A673 (cell line): ENCODE measurements at regions not wholly inside any gene's neighbourhood (a gene's known extent, or its start where the extent isn't known, plus 50 kb on each side); places are given as distances from the start of the nearest gene placed in this dataset.

Experiments
- BruUV-seq: library from RNA; stranded (reverse); fragments of 400-500 nt; replicated peaks from 2 replicates; lab custom pipeline; 2021; lab: Mats Ljungman, UMichigan
- CTCF ChIA-PET: fragments of 300-600 bp; sonication (Branson Sonifier 250); formaldehyde crosslinking; loops from one replicate; lab custom pipeline; 2022; ENCODE audit warnings: antibody characterized with exemption; lab: Charles Lee
- POLR2A ChIA-PET: fragments of 300-600 bp; sonication (Branson Sonifier 250); formaldehyde crosslinking; loops from one replicate; lab custom pipeline; 2022; ENCODE audit warnings: antibody characterized with exemption; ENCODE audit not compliant: low non-redundant PET; lab: Charles Lee
- DNase-seq: peaks from one replicate; pipeline ENCODE4 v3.0.0-alpha.2; 2015; ENCODE audit warnings: low spot score
- H3K27ac ChIP-seq: fragments of 200-600 bp; sonication (generic); 2 replicates; pipeline ENCODE4 v1.5.1; 2016; ENCODE audit warnings: mixed run types, low read depth, mild to moderate bottlenecking, mixed read lengths, antibody characterized with exemption, low read length; ENCODE audit not compliant: poor library complexity, severe bottlenecking
- H3K27me3 ChIP-seq: fragments of 200-600 bp; sonication (generic); replicated peaks from 2 replicates; pipeline ENCODE4 v1.6.1; 2017; ENCODE audit warnings: mixed run types, low read depth, mild to moderate bottlenecking, mixed read lengths, antibody characterized with exemption, low read length; ENCODE audit not compliant: insufficient read depth, poor library complexity
- H3K36me3 ChIP-seq: fragments of 200-600 bp; sonication (generic); 2 replicates; pipeline ENCODE4 v1.6.1; 2016; ENCODE audit warnings: mixed run types, mild to moderate bottlenecking, mixed read lengths, antibody characterized with exemption, low read length; ENCODE audit not compliant: insufficient read depth, poor library complexity, severe bottlenecking
- H3K4me1 ChIP-seq: fragments of 200-600 bp; sonication (generic); 2 replicates; pipeline ENCODE4 v1.6.1; 2017; ENCODE audit warnings: mixed run types, mild to moderate bottlenecking, mixed read lengths, antibody characterized with exemption, low read length; ENCODE audit not compliant: insufficient read depth, poor library complexity, severe bottlenecking
- H3K4me3 ChIP-seq: fragments of 200-600 bp; sonication (generic); 2 replicates; pipeline ENCODE4 v1.5.1; 2016; ENCODE audit warnings: low read depth, mixed run types, mild to moderate bottlenecking, mixed read lengths, low read length; ENCODE audit not compliant: poor library complexity, severe bottlenecking
- H3K9me3 ChIP-seq: fragments of 200-600 bp; sonication (generic); 2 replicates; pipeline ENCODE4 v1.6.1; 2016; ENCODE audit warnings: mixed run types, low read depth, mild to moderate bottlenecking, mixed read lengths, antibody characterized with exemption, low read length; ENCODE audit not compliant: poor library complexity, severe bottlenecking
- CTCF ChIP-seq: fragments of 300-800, 200-600 bp; sonication (generic); conservative IDR thresholded peaks from 2 replicates; pipeline ENCODE4 v1.5.1; 2017; ENCODE audit warnings: low read depth, mild to moderate bottlenecking, antibody characterized with exemption, low read length, moderate library complexity, mixed read lengths
- EZH2 ChIP-seq: fragments of 200-600 bp; sonication (generic); IDR thresholded peaks from 2 replicates; pipeline ENCODE4 v1.6.1; 2017; ENCODE audit warnings: borderline replicate concordance, low read depth, mild to moderate bottlenecking, mixed read lengths, antibody characterized with exemption, low read length; ENCODE audit not compliant: poor library complexity, severe bottlenecking
- intact Hi-C: fragments of 100-400 bp; cut with micrococcal nuclease; formaldehyde crosslinking; loops from one replicate; pipeline ENCODE4 v1.10.0; 2022; ENCODE audit not compliant: unreplicated experiment

- Histone ChIP-seq H3K27me3 (no peaks in the 10 kb centered on the region), H3K4me1 (no peaks in the 10 kb centered on the region), H3K27ac (no peak overlapping the region), H3K4me3 (no peak overlapping the region), H3K9me3 (no peaks in the 10 kb centered on the region), H3K36me3 (no peaks in the 10 kb centered on the region)
- CTCF ChIA-PET, result no interaction called here
- no peak for DNase-seq
- BruUV-seq, result no TSS peak
- intact Hi-C loops, result no loop called here
- POLR2A ChIA-PET, result no interaction called here
- TF ChIP-seq CTCF, result no peak
- TF ChIP-seq EZH2, result no peak
These were observed 216.4 kb upstream of the AFF2 start for GRCh38 chrX:148284056-148284455.

- intact Hi-C loops, result no loop called here
- no peak for TF ChIP-seq EZH2
- TF ChIP-seq CTCF, result no peak
- ChIA-PET POLR2A (no interaction called here), CTCF (no interaction called here)
- no peaks in the 10 kb centered on the region for H3K9me3 ChIP-seq
- no peak for DNase-seq
- no peaks in the 10 kb centered on the region for H3K36me3 ChIP-seq
- H3K4me3 ChIP-seq, result no peak overlapping the region
- H3K4me1 ChIP-seq, result no peaks in the 10 kb centered on the region
- no TSS peak for BruUV-seq
- no peaks in the 10 kb centered on the region for H3K27me3 ChIP-seq
- no peak overlapping the region for H3K27ac ChIP-seq
These were observed 215.6 kb upstream of the AFF2 start for GRCh38 chrX:148284821-148285220.

- no peaks in the 10 kb centered on the region for H3K4me1 ChIP-seq
- POLR2A ChIA-PET, result no interaction called here
- TF ChIP-seq CTCF (no peak), EZH2 (no peak)
- no peaks in the 10 kb centered on the region for H3K27me3 ChIP-seq
- intact Hi-C loops, result no loop called here
- no TSS peak for BruUV-seq
- DNase-seq, result no peak
- CTCF ChIA-PET, result no interaction called here
- no peak overlapping the region for H3K4me3 ChIP-seq
- peaks cover 3% of the 10 kb centered on the region for H3K9me3 ChIP-seq
- no peaks in the 10 kb centered on the region for H3K36me3 ChIP-seq
- H3K27ac ChIP-seq, result no peak overlapping the region
These were observed 212.0 kb upstream of the AFF2 start for GRCh38 chrX:148288451-148288850.

- ChIA-PET CTCF (no interaction called here), POLR2A (no interaction called here)
- Histone ChIP-seq H3K9me3 (peaks cover 3% of the 10 kb centered on the region), H3K4me3 (no peak overlapping the region), H3K4me1 (no peaks in the 10 kb centered on the region), H3K27me3 (no peaks in the 10 kb centered on the region), H3K27ac (no peak overlapping the region), H3K36me3 (no peaks in the 10 kb centered on the region)
- intact Hi-C loops, result no loop called here
- BruUV-seq, result no TSS peak
- no peak for DNase-seq
- TF ChIP-seq CTCF (no peak), EZH2 (no peak)
These were observed 210.4 kb upstream of the AFF2 start for GRCh38 chrX:148290041-148290440.
